ENCODE measurements at regions not wholly inside any gene's neighbourhood (a gene's known extent, or its start where the extent isn't known, plus 50 kb on each side); places are given as distances from the start of the nearest gene placed in this dataset.

DNA sequence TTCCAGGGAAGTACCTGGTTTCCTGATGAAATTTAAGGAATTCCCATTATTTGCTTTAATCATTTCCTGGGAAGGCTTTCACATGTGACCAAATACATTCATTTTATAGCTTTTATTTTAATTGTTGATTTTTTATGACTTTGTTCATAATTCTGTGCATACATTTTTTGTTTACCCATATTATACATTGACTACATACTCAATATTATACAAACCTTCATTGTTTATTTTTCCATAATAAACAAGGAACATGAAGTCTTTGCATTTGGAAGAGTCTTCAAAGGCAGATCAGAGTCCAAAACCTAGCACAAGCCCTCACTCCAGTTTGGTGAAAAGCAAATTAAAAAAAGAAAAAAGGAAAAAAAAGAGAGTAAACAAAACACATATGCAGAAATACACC is 218.3 kb upstream of the NRIP1 start:
- TF ChIP-seq, protein P1, sequence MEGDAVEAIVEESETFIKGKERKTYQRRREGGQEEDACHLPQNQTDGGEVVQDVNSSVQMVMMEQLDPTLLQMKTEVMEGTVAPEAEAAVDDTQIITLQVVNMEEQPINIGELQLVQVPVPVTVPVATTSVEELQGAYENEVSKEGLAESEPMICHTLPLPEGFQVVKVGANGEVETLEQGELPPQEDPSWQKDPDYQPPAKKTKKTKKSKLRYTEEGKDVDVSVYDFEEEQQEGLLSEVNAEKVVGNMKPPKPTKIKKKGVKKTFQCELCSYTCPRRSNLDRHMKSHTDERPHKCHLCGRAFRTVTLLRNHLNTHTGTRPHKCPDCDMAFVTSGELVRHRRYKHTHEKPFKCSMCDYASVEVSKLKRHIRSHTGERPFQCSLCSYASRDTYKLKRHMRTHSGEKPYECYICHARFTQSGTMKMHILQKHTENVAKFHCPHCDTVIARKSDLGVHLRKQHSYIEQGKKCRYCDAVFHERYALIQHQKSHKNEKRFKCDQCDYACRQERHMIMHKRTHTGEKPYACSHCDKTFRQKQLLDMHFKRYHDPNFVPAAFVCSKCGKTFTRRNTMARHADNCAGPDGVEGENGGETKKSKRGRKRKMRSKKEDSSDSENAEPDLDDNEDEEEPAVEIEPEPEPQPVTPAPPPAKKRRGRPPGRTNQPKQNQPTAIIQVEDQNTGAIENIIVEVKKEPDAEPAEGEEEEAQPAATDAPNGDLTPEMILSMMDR (IDR thresholded peaks at IDR 0.05 in 2 of 3, conservative IDR thresholded peaks at IDR 0.05 in 1 of 3; ENCODE audit: control insufficient read depth in 2 of 3, extremely low read depth in 1 of 3, insufficient read depth in 1 of 3, low read depth in 3 of 3, low read length in 3 of 3): no peak
- TF ChIP-seq EED (IDR thresholded peaks at IDR 0.05; ENCODE audit: low read depth) (no peak), CBX5 (IDR thresholded peaks at IDR 0.05; ENCODE audit: low read depth) (no peak), TAF1 (IDR thresholded peaks at IDR 0.05; ENCODE audit: borderline replicate concordance, low read depth, low read length) (no peak), RAD21 (IDR thresholded peaks at IDR 0.05; ENCODE audit: insufficient read depth, low read depth, low read length) (no peak), BRCA1 (IDR thresholded peaks at IDR 0.05; ENCODE audit: low read depth, low read length) (no peak), POLR2AphosphoS2 (IDR thresholded peaks at IDR 0.05; ENCODE audit: low read depth, low read length) (no peak), SUZ12 (IDR thresholded peaks at IDR 0.05; ENCODE audit: unreplicated experiment) (no peak), POLR2AphosphoS5 (IDR thresholded peaks at IDR 0.05; ENCODE audit: low read length) (no peak)
- TF ChIP-seq, protein P2, sequence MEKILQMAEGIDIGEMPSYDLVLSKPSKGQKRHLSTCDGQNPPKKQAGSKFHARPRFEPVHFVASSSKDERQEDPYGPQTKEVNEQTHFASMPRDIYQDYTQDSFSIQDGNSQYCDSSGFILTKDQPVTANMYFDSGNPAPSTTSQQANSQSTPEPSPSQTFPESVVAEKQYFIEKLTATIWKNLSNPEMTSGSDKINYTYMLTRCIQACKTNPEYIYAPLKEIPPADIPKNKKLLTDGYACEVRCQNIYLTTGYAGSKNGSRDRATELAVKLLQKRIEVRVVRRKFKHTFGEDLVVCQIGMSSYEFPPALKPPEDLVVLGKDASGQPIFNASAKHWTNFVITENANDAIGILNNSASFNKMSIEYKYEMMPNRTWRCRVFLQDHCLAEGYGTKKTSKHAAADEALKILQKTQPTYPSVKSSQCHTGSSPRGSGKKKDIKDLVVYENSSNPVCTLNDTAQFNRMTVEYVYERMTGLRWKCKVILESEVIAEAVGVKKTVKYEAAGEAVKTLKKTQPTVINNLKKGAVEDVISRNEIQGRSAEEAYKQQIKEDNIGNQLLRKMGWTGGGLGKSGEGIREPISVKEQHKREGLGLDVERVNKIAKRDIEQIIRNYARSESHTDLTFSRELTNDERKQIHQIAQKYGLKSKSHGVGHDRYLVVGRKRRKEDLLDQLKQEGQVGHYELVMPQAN (conservative IDR thresholded peaks at IDR 0.05): no peak
